HEK293T (cell line): ENCODE measurements at regions not wholly inside any gene's neighbourhood (a gene's known extent, or its start where the extent isn't known, plus 50 kb on each side); places are given as distances from the start of the nearest gene placed in this dataset.

Source experiments
- CTCF ChIA-PET: fragments of 350-600 bp; formaldehyde crosslinking; extraction: SDS; loops from one replicate; lab custom pipeline; 2021; ENCODE audit warnings: antibody characterized with exemption, inconsistent platforms; lab: Yijun Ruan, JAX
- POLR2A ChIA-PET: fragments of 350-600 bp; formaldehyde crosslinking; extraction: SDS; loops from one replicate; lab custom pipeline; 2020; ENCODE audit warnings: antibody characterized with exemption, inconsistent platforms; lab: Yijun Ruan, JAX
- DNase-seq: peaks from one replicate; pipeline ENCODE4 v3.0.0; 2012; ENCODE audit warnings: mixed read lengths; ENCODE audit errors: extremely low spot score
- ARNT ChIP-seq: fragments of 450-650 bp; IDR thresholded peaks from 2 replicates; pipeline ENCODE4 v1.6.1; 2017; ENCODE audit warnings: mild to moderate bottlenecking
- BHLHE40 ChIP-seq: fragments of 450-650 bp; IDR thresholded peaks from 2 replicates; pipeline ENCODE4 v1.6.1; 2016; ENCODE audit warnings: mild to moderate bottlenecking, moderate library complexity, borderline replicate concordance
- CTBP1 ChIP-seq: fragments of 450-650 bp; IDR thresholded peaks from 2 replicates; pipeline ENCODE4 v1.6.1; 2016; ENCODE audit warnings: borderline replicate concordance
- ELF4 ChIP-seq: fragments of 450-650 bp; IDR thresholded peaks from 2 replicates; pipeline ENCODE4 v1.6.1; 2017; ENCODE audit warnings: antibody characterized with exemption
- FOXA1 ChIP-seq: fragments of 450-650 bp; IDR thresholded peaks from 2 replicates; pipeline ENCODE4 v1.6.1; 2016; ENCODE audit warnings: mild to moderate bottlenecking
- FOXK2 ChIP-seq: fragments of 450-650 bp; IDR thresholded peaks from 2 replicates; pipeline ENCODE4 v1.6.1; 2016; ENCODE audit warnings: mild to moderate bottlenecking
- FOXM1 ChIP-seq: fragments of 450-650 bp; IDR thresholded peaks from 2 replicates; pipeline ENCODE4 v1.6.1; 2017; ENCODE audit warnings: mild to moderate bottlenecking, borderline replicate concordance
- HDGF ChIP-seq: fragments of 450-650 bp; IDR thresholded peaks from 2 replicates; pipeline ENCODE4 v1.6.1; 2017; ENCODE audit warnings: antibody characterized with exemption, borderline replicate concordance
- L3MBTL2 ChIP-seq: fragments of 450-650 bp; conservative IDR thresholded peaks from 2 replicates; pipeline ENCODE4 v1.6.1; 2016; ENCODE audit warnings: mild to moderate bottlenecking
- LEF1 ChIP-seq: fragments of 450-650 bp; IDR thresholded peaks from 2 replicates; pipeline ENCODE4 v1.6.1; 2017; ENCODE audit warnings: mild to moderate bottlenecking, borderline replicate concordance
- NFRKB ChIP-seq: fragments of 450-650 bp; IDR thresholded peaks from 2 replicates; pipeline ENCODE4 v1.6.1; 2016; ENCODE audit warnings: mild to moderate bottlenecking, moderate library complexity
- SP1 ChIP-seq: fragments of 450-650 bp; IDR thresholded peaks from 2 replicates; pipeline ENCODE4 v1.6.1; 2017
- SUZ12 ChIP-seq: fragments of 450-650 bp; IDR thresholded peaks from 2 replicates; pipeline ENCODE4 v1.6.1; 2016; ENCODE audit warnings: mild to moderate bottlenecking
- TARDBP ChIP-seq: fragments of 450-650 bp; IDR thresholded peaks from 2 replicates; pipeline ENCODE4 v1.6.1; 2016
- ZNF384 ChIP-seq: fragments of 450-650 bp; IDR thresholded peaks from 2 replicates; pipeline ENCODE4 v1.6.1; 2016
- TF ChIP-seq, protein P1 (sequence below): fragments of 450-650 bp; IDR thresholded peaks from 2 replicates; pipeline ENCODE4 v1.6.1; 2016

DNA sequence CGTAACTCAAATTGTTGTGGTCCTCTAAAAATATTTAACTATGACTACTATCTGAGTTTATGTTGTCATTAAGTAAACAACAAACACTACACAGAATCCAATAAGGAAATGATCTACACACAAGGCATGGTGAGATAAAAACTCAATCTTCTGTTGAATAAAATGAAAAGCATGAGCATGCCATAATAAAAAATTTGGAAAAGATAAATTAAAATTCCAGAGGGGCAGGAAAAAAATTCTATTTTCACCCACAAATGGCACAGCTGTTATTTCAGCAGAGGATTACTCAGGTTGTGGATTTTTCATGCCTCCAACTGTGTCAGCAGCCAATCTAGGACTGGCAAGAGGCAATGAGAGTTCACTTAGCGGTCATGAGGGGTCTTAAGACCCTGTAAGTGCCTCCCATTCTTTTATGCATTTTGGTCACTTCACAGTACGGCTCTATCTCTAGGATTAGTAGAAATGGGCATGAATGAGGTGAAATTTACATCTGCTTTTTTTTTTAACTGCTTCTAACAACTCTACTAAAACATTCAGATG lies 639.8 kb upstream of the DIPK2B start:
- POLR2A ChIA-PET: no interaction called here
- DNase-seq: no peak
- TF ChIP-seq ARNT (no peak), NFRKB (no peak), CTBP1 (no peak), TARDBP (no peak)
- CTCF ChIA-PET: no interaction called here

DNA sequence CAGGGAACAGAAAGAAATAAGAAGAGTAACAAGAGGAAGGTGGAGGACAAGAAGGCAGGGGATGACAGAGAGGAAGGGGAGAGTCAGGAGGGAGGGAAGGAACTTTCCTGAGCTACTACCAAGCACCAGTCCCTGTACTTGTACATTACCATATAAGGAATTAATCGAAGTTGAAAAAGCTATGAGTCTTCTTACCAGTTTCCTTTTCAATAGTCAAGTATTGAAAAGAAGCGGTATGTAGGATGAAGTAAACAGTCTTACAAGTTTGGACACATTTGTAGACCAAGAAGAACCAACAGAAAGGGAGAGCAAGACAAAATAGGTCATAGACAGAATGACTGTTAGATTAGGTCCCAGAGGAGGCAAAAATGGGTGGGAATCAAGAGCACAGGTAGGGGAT lies 629.7 kb upstream of the DIPK2B start:
- CTCF ChIA-PET: no interaction called here

DNA sequence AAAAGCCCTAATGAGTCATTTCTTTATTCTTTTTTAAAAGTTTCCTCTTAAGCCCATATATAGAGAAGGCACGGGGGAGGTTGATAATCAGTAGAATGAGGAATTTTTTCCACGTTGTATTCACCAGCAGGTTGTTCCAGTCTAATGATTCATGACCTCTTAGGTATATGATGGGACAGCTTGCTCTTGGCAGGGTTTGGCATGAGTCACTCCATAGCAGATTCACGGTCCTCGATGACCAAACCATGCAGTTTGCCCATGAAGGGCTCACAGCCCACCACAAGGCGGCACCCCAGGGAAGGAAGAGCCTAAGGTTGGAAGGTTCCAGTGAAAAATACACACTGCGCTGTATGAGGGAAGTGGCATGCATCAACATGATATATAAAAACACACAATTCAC lies 623.8 kb upstream of the DIPK2B start:
- TF ChIP-seq BHLHE40 (no peak), FOXK2 (no peak), NFRKB (no peak), ARNT (no peak), TARDBP (no peak), LEF1 (no peak), ELF4 (no peak), L3MBTL2 (no peak), SUZ12 (no peak), FOXA1 (no peak), HDGF (no peak)
- TF ChIP-seq, protein P1, sequence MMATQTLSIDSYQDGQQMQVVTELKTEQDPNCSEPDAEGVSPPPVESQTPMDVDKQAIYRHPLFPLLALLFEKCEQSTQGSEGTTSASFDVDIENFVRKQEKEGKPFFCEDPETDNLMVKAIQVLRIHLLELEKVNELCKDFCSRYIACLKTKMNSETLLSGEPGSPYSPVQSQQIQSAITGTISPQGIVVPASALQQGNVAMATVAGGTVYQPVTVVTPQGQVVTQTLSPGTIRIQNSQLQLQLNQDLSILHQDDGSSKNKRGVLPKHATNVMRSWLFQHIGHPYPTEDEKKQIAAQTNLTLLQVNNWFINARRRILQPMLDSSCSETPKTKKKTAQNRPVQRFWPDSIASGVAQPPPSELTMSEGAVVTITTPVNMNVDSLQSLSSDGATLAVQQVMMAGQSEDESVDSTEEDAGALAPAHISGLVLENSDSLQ: no peak
- peak; percentile 39 for DNase-seq
- POLR2A ChIA-PET: no interaction called here
- CTCF ChIA-PET: interaction anchor here (1.1 kb wide), 1 partner anchor 23 kb away, joined by 4 read pairs; no protein-coding TSS in a partner anchor

More for the DNA sequence above, 629.7 kb upstream of the DIPK2B start:
- POLR2A ChIA-PET: no interaction called here
- DNase-seq: no peak
- TF ChIP-seq ELF4 (no peak), BHLHE40 (no peak)

DNA sequence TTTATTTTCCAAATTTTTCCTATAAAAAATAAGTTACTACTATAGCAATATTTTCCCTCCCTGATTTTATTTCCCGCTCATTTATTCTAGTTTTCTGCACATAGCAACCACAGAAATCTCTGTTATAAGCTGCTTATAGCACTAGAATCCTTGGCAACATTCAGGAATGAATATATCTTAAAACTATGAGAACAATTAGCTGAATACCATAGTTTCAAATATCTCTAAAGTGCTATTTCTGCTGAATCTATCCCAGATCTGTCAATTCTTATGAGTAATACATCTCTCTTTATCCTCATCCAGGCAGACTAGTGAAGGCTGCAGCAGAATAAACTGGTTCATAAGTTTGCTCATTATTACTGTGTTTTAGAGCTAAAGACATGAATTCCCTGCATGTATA lies 622.9 kb upstream of the DIPK2B start:
- TF ChIP-seq BHLHE40 (no peak), FOXA1 (no peak), SUZ12 (no peak), FOXM1 (no peak), NFRKB (no peak), ARNT (no peak), HDGF (no peak), ZNF384 (no peak), CTBP1 (no peak), L3MBTL2 (no peak), SP1 (no peak), TARDBP (no peak), LEF1 (no peak), FOXK2 (no peak), ELF4 (no peak)
- TF ChIP-seq, protein P1: no peak
- ChIA-PET POLR2A (no interaction called here), CTCF (interaction anchor here (1.1 kb wide), 1 partner anchor 22 kb away, joined by 4 read pairs; no protein-coding TSS in a partner anchor)
- DNase-seq: no peak

DNA sequence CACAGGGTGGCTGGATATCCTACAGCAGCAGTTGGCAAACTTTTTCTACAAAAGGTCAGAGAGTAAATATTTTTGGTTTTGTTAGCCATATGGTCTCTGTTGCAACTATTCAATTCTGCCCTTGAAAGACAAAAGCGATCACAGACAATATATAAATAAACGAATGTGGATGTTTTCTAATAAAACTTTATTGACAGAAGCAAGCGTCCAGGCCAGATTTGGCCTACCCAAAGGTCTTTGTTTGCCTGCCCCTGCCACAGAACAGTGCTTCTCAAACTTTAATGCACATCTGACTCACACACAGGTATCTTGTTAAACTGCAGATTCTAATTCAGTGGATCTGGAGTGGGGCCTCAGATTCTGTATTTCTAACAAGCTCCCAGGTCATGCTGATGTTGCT lies 621.4 kb upstream of the DIPK2B start:
- CTCF ChIA-PET: no interaction called here
- TF ChIP-seq FOXK2 (no peak), NFRKB (no peak), LEF1 (no peak), SUZ12 (no peak), ELF4 (no peak), ZNF384 (no peak), FOXA1 (no peak), TARDBP (no peak), CTBP1 (no peak), SP1 (no peak), FOXM1 (no peak), ARNT (no peak), BHLHE40 (no peak), HDGF (no peak), L3MBTL2 (no peak)
- TF ChIP-seq, protein P1: no peak
- POLR2A ChIA-PET: no interaction called here
- no peak for DNase-seq

DNA sequence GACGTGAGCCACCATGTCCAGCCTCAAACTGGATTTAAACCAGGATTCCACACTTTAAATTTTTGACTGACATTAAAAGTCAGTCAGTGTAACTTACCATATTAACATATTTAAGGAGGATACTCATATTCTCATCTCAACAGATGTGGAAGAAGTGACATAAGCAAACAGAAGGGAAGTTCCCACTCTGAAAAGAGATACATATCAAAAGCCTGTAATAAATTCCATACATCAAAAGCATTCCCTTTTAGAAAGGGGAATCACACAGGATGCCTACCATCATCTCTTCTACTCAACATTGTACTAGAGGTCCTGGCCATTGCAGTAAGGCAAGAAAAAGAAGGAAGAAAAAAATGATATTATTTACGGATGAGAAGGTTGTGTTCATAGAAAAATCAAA lies 618.2 kb upstream of the DIPK2B start:
- no peak for DNase-seq
- POLR2A ChIA-PET: no interaction called here
- TF ChIP-seq ZNF384: no peak
- no peak for TF ChIP-seq FOXM1
- TF ChIP-seq FOXA1: no peak
- no peak for TF ChIP-seq TARDBP
- TF ChIP-seq ELF4: no peak
- TF ChIP-seq, protein P1: no peak
- no peak for TF ChIP-seq SUZ12
- no peak for TF ChIP-seq CTBP1
- TF ChIP-seq L3MBTL2: no peak
- TF ChIP-seq ARNT: no peak
- TF ChIP-seq SP1: no peak
- no peak for TF ChIP-seq HDGF
- no peak for TF ChIP-seq FOXK2
- TF ChIP-seq BHLHE40: no peak
- CTCF ChIA-PET: no interaction called here
